Upper lobe of left lung (tissue), 6 donors: ENCODE measurements at regions not wholly inside any gene's neighbourhood (a gene's known extent, or its start where the extent isn't known, plus 50 kb on each side); places are given as distances from the start of the nearest gene placed in this dataset.

Source experiments
- ATAC-seq, 2 donors: fragments of 200-7000 bp; cut with Tn5 transposase; one replicate each; pipeline ENCODE4 v1.9.1; 2022; ENCODE audit warnings: mild to moderate bottlenecking in 2 of 2, moderate library complexity in 2 of 2; ENCODE audit not compliant: low FRiP score in 2 of 2
- DNase-seq, 2 donors: peaks; one replicate each; pipeline ENCODE4 v3.0.0-alpha.2; 2019 to 2020
- H3K27ac ChIP-seq, 4 donors: fragments of 200-600 bp; sonication (generic); one replicate each; pipeline ENCODE4 v1.5.1; 2016 to 2019
- H3K27me3 ChIP-seq, 4 donors: fragments of 200-600 bp; sonication (generic); one replicate each; pipeline ENCODE4 v1.5.1; 2017 to 2019
- H3K36me3 ChIP-seq, 4 donors: fragments of 200-600 bp; sonication (generic); one replicate each; pipeline ENCODE4 v1.5.1; 2016 to 2019
- H3K4me1 ChIP-seq, 4 donors: fragments of 200-600 bp; sonication (generic); one replicate each; pipeline ENCODE4 v1.5.1; 2018 to 2019
- H3K4me3 ChIP-seq, 4 donors: fragments of 200-600 bp; sonication (generic); one replicate each; pipeline ENCODE4 v1.5.1; 2017 to 2019; ENCODE audit warnings: mild to moderate bottlenecking in 2 of 4, moderate library complexity in 1 of 4
- H3K9me3 ChIP-seq, 4 donors: fragments of 200-600 bp; sonication (generic); one replicate each; pipeline ENCODE4 v1.5.1; 2018 to 2019
- EP300 ChIP-seq, 4 donors: sonication (generic); formaldehyde crosslinking; IDR thresholded peaks; one replicate each; pipeline ENCODE4 v1.5.1; 2017; ENCODE audit warnings: antibody characterized with exemption in 4 of 4, control low read depth in 2 of 4
- POLR2A ChIP-seq, 4 donors: fragments of 450-650 bp; IDR thresholded peaks; one replicate each; pipeline ENCODE4 v1.5.1; 2016 to 2017; ENCODE audit warnings: antibody characterized with exemption in 4 of 4, mild to moderate bottlenecking in 2 of 4
- POLR2AphosphoS5 ChIP-seq, 2 donors: sonication (generic); formaldehyde crosslinking; IDR thresholded peaks; one replicate each; pipeline ENCODE4 v1.5.1; 2017; ENCODE audit warnings: antibody characterized with exemption in 2 of 2
- WGBS, 2 donors: methylation state at CpG; one replicate each; pipeline ENCODE4 v1.1.5; 2017 to 2018; 5-methylcytosine and 5-hydroxymethylcytosine counted together
- TF ChIP-seq, protein P1 (sequence below), 6 experiments: fragments of 450-650 bp in 4 of 6; fragments of 200-600 bp in 2 of 6; sonication (generic) in 2 of 6; IDR thresholded peaks; one replicate each; pipeline ENCODE4 v1.5.1; 2016 to 2019; ENCODE audit warnings: antibody characterized with exemption in 6 of 6
- donor health status: DM: no; HTN: no; CAD: no; lungs with moderate emphysema.
- donor health status: DM: no; HTN: yes; CAD: no; lungs with severe emphysema.

- no peaks in the 10 kb centered on the region for H3K36me3 ChIP-seq
- peak in 1 of 2 donors; percentile 68 for ATAC-seq
- no peaks in the 10 kb centered on the region for H3K9me3 ChIP-seq
- TF ChIP-seq EP300 (IDR thresholded peaks at IDR 0.05): no peak
- TF ChIP-seq, protein P1, sequence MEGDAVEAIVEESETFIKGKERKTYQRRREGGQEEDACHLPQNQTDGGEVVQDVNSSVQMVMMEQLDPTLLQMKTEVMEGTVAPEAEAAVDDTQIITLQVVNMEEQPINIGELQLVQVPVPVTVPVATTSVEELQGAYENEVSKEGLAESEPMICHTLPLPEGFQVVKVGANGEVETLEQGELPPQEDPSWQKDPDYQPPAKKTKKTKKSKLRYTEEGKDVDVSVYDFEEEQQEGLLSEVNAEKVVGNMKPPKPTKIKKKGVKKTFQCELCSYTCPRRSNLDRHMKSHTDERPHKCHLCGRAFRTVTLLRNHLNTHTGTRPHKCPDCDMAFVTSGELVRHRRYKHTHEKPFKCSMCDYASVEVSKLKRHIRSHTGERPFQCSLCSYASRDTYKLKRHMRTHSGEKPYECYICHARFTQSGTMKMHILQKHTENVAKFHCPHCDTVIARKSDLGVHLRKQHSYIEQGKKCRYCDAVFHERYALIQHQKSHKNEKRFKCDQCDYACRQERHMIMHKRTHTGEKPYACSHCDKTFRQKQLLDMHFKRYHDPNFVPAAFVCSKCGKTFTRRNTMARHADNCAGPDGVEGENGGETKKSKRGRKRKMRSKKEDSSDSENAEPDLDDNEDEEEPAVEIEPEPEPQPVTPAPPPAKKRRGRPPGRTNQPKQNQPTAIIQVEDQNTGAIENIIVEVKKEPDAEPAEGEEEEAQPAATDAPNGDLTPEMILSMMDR (IDR thresholded peaks at IDR 0.05): peak in 4 of 6 experiments; percentile 16 to 54 (median 48)
- no peak for TF ChIP-seq POLR2A (IDR thresholded peaks at IDR 0.05)
- no peak for TF ChIP-seq POLR2AphosphoS5 (IDR thresholded peaks at IDR 0.05)
- H3K27ac ChIP-seq: no peak overlapping the region
- H3K27me3 ChIP-seq: no peaks in the 10 kb centered on the region
- WGBS, 2 donors: 81 to 86% methylated on average over 6 of the region's 6 CpGs
- no peak for DNase-seq
- H3K4me3 ChIP-seq: no peak overlapping the region
- peaks cover 0 to 5% (median 0%) of the 10 kb centered on the region in 4 donors for H3K4me1 ChIP-seq
Observed at GRCh38 chr12:93025145-93026103, 96.3 kb upstream of the EEA1 start.

DNA sequence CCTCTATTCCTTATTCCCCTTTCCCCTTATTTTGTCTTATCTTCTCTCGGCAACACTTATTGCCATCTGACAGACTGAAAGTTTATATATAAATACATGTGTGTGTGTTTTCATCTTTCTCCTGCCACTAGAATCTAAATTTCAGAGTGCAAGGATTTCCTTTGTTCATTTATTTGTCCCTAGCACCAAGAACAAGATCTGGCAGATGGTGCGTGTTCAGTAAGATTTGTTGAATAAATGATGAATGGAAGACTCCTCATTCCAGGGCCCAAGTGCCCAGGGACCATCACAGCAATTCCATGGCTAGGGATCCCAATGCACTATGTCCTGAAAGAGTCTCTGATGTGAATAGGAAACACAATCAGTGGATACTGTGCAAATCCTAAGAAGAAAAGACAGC is 97.9 kb upstream of the EEA1 start:
- H3K27ac ChIP-seq: no peak overlapping the region
- no peak for TF ChIP-seq EP300 (IDR thresholded peaks at IDR 0.05)
- no peak for TF ChIP-seq POLR2AphosphoS5 (IDR thresholded peaks at IDR 0.05)
- no peak for TF ChIP-seq POLR2A (IDR thresholded peaks at IDR 0.05)
- TF ChIP-seq, protein P1 (IDR thresholded peaks at IDR 0.05): no peak
- H3K36me3 ChIP-seq: no peaks in the 10 kb centered on the region
- H3K4me3 ChIP-seq: no peak overlapping the region
- DNase-seq (no peak), ATAC-seq (no peak)
- H3K4me1 ChIP-seq: no peaks in the 10 kb centered on the region
- WGBS, 2 donors: 85 to 86% methylated on average over 2 of the region's 2 CpGs
- no peaks in the 10 kb centered on the region for H3K9me3 ChIP-seq
- H3K27me3 ChIP-seq: no peaks in the 10 kb centered on the region

DNA sequence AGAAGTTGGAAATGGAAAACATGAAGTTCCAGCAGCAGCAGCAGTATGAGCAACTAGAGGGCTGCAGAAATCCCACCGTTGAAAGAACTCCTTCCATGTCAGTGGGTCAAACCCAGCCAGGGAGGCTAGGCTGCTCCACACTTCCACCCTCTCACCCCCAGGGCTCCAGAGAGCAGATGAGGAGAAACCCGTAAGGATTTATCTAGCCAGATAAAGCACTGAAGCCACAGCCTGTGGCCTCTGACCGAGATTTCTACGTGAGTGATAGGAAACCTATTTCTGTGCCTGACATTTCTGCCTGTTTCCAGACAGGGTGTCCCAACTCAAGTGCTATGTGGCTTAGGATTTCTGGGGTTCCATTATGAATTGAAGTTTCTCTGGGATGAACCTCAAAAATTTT is 100.0 kb upstream of the EEA1 start:
- Histone ChIP-seq H3K9me3 (no peaks in the 10 kb centered on the region), H3K4me3 (no peak overlapping the region), H3K36me3 (no peaks in the 10 kb centered on the region), H3K27ac (no peak overlapping the region), H3K4me1 (no peaks in the 10 kb centered on the region), H3K27me3 (no peaks in the 10 kb centered on the region)
- TF ChIP-seq POLR2AphosphoS5 (IDR thresholded peaks at IDR 0.05): no peak
- TF ChIP-seq, protein P1 (IDR thresholded peaks at IDR 0.05): no peak
- no peak for TF ChIP-seq EP300 (IDR thresholded peaks at IDR 0.05)
- TF ChIP-seq POLR2A (IDR thresholded peaks at IDR 0.05): no peak
- DNase-seq (no peak), ATAC-seq (no peak)
- 77 to 93% methylated on average over 4 of the region's 4 CpGs for WGBS, 2 donors

DNA sequence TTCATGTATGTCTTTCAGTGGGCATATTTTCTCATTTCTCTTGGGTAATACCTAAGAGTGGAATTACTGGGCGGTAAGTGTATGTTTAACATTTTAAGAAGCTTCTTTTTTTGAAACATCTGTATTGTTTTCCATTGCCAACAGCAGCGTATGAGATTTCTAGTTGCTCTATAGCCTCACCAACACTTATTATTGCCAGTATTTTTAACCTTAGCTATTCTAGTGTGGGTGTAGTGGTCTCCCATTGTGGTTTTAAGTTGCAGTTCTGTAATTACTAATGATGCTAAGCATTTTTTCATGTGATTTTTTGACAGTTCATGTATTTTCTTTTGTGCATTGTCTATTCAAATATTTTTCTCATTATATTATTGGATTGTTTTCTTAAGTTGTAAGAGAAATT is 101.9 kb upstream of the EEA1 start:
- Histone ChIP-seq H3K4me1 (no peaks in the 10 kb centered on the region), H3K36me3 (no peaks in the 10 kb centered on the region), H3K27me3 (no peaks in the 10 kb centered on the region), H3K27ac (no peak overlapping the region), H3K9me3 (no peaks in the 10 kb centered on the region), H3K4me3 (no peak overlapping the region)
- DNase-seq (no peak), ATAC-seq (no peak)
- TF ChIP-seq EP300 (IDR thresholded peaks at IDR 0.05) (no peak), POLR2AphosphoS5 (IDR thresholded peaks at IDR 0.05) (no peak), POLR2A (IDR thresholded peaks at IDR 0.05) (no peak)
- TF ChIP-seq, protein P1 (IDR thresholded peaks at IDR 0.05): no peak
- 46 to 58% methylated on average over 2 of the region's 2 CpGs for WGBS, 2 donors

GRCh38 chr12:93032758-93033157 is 103.7 kb upstream of the EEA1 start:
- Histone ChIP-seq H3K4me1 (no peaks in the 10 kb centered on the region), H3K27me3 (no peaks in the 10 kb centered on the region), H3K4me3 (no peak overlapping the region), H3K9me3 (no peaks in the 10 kb centered on the region), H3K36me3 (no peaks in the 10 kb centered on the region), H3K27ac (no peak overlapping the region)
- DNase-seq: no peak
- no peak for ATAC-seq
- TF ChIP-seq POLR2AphosphoS5 (IDR thresholded peaks at IDR 0.05): no peak
- TF ChIP-seq EP300 (IDR thresholded peaks at IDR 0.05): no peak
- TF ChIP-seq, protein P1 (IDR thresholded peaks at IDR 0.05): no peak
- no peak for TF ChIP-seq POLR2A (IDR thresholded peaks at IDR 0.05)
